NAMALWA (cell line): ENCODE measurements at regions not wholly inside any gene's neighbourhood (a gene's known extent, or its start where the extent isn't known, plus 50 kb on each side); places are given as distances from the start of the nearest gene placed in this dataset.
"Not testable (repeated sequence)": the region's sequence is repeated elsewhere in the genome, so short reads cannot be mapped to it uniquely, and the experiment has no call there.

Experiments
- DNase-seq: peaks from one replicate; pipeline ENCODE4 v3.0.0-alpha.2; 2015; ENCODE audit warnings: low spot score

DNA sequence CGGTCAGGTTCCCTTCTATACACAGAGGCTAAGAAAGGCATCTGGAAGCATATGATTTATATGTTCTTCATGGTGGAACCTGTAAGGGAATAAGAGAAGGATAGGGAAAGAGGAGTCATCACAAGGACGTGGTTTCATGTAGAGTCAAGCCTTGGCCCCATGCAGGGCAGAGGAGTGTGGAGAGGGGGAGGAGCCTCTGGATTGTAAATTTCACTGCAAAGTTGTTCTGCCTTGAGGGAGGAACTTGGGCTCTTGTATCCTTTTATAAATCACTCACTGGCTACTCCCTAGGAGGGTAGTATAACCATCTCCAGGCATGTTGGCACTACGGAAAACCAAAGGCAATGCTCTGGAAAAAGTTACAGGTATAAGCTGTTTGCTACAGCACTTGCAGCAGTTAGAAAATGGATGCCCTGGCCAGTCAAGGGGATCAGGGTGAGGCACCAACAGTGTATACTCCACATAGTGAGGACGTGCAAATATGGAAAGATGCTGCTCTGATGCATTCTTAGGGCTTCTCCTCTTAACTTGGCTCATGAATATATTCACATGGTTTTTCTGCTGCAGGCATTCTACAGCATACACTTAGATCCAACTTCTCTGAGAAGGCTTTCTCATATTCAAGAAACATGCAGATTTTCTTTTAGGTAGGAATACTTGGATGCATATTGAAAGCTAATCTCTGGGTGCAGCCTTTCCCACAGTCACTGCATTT lies 60.3 kb upstream of the ZNF81 start:
- no peak for DNase-seq

DNA sequence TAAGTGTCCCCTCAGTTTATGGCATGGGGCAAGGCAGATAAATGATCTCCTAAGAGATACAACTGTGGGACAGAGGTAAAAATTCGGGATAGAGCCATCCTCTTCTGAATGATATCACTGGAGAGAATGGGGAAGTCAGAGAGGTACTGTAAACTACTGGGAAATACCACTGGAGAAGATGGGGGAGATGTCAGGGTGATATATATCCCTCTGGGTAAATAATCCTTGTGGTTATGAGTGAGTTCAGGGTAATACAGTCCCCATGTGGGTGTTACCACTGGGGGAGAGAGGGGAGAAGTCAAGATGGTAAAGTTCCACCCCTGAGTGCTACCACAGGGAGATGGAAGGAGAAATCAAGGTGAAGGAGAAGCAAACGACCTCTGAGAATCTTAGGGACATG lies 63.9 kb upstream of the ZNF81 start:
- no peak for DNase-seq

DNA sequence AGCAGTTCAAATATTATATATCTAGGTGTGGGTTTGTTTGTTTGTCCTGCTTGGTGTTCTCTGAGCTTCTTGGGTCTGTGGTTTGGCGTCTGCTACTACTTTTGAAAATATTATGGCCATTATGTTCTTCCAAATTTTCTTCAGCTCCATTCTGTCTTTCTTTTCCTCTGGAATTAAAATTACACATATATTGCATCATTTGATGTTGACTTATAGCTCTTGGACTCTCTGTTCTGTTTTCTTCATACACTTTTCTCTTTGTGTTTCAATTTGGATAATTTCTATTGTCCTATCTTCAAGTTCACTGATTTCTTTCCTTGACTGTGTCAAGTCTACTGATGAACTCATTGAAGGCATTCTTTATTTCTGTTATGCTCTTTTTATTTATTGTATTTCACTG lies 65.2 kb upstream of the ZNF81 start:
- DNase-seq, result no peak

DNA sequence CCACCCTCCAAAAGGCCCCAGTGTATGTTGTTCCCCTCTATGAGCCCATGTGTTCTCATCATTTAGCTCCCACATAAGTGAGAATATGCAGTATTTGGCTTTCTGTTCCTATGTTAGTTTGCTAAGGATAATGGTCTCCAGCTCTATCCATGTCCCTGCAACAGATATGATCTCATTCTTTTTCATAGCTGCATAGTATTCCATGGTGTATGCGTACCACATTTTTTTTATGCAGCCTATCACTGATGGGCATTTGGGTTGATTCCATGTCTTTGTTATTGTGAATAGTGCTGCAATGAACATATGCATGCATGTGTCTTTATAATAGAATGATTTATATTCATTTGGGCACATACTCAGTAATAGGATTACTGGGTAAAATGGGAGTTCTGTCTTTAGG lies 73.9 kb upstream of the ZNF81 start:
- DNase-seq, result not testable (repeated sequence)

DNA sequence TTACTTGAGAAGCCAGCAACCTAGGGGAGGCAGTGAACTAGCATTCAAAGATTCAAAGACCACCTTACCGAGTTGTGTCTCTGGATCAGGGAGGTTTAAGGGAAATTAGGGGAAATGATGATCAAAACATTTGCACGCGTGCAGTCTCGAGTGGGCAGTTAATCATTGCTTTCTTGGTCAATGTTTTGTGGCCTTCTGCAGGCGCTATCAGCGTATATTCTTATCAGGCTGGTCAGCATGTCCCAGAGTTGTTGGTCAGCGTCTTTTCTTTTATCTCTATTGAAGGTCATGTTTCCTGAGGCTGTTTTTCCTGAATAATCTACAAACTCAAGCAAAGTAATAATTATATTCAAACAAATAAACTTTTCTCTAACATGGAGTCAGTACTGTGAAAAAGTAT lies 84.0 kb upstream of the ZNF81 start:
- DNase-seq, result no peak

DNA sequence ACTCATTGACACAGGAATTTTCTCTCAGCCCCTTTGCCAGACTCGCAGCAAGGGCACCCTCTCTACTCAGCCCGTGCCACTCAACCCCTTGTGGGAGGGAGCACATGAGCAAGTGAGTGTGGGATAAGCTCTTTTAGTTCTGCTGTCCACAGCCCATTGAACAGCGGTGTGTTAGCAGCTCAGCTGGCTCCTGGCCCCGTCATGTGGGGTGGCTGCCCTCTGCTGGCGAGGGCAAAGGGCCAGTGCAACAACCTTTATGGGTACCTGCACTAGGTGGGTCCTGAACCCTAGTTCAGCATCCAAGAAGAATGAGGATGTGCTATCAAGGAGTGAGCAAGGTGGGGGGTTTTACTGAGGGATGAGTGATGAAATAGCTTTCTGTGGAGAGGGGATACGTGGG lies 85.0 kb upstream of the ZNF81 start:
- peak; percentile 29 for DNase-seq

DNA sequence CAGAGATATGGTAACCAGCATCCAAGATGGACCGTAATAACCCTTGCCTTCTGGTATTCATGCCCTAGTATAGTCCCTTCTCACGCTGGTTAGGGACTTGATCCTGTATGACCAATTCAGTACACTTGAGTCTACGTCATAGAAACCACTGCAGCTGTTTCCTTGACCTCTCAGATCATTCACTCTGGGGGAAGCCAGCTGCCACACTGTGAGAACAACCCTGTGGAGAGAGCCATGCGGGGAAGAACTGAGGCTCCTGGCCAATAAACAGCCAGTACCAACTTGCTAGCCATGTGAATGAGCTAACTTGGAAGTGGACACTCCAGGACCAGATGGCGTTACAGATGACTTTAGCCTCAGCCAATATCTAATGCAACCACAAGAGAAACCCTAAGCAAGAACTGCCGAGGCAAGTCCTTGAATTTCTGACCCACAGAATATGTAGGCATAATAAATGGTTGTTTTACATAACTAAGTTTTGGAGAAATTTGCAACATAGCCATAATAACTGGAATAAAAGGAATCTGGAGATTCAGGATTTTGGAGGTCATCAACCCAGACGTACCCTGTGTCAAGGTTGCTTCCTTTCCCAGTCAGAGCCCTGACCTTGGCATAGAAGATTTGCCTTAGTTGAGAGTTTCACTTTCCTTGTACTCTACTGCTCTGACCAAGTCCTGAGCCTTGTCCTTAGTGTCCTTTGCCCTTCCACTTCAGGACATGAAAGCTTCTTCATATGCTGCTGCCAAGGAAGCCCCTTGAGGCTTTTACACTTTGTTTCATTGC lies 87.3 kb upstream of the ZNF81 start:
- peak; percentile 1 for DNase-seq

DNA sequence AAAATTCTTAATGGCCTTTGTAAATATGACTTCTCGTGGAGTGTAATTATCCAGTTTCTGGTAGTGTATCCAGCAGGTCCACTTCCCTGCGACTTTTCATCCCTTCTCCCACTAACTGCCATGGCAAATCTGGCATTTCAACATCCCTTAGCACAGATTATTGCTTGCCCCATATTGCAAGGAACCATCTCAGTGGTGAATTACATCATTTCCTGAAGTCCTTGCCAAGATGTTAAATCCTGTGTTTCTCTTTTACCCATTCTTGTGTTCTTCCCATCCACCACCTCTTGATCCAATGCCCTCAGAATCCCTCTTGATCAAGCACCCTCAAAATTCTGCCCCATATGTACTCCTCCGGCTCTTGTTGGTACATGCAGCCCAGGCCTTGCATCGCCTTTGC lies 88.1 kb upstream of the ZNF81 start:
- DNase-seq, result no peak

DNA sequence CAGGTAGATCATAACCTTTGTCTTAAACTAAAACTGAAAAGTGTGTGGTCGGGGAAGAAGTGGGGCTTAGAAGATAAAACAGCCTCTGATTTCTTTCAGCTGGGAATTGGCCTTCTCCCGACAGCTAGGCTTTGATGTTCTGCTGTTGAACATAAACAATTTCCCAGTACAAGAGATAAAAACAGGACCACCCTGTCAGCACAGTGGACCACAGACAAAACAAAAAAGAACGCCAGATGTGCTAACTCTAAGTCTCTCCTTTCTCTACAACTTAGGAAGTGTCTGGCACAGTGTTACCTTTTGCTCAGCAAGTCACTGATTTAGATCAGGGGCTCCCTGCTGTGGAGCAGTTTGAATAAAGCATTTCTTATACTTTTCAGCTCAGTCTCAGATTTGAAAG lies 87.5 kb upstream of the UXT start:
- DNase-seq, result no peak

DNA sequence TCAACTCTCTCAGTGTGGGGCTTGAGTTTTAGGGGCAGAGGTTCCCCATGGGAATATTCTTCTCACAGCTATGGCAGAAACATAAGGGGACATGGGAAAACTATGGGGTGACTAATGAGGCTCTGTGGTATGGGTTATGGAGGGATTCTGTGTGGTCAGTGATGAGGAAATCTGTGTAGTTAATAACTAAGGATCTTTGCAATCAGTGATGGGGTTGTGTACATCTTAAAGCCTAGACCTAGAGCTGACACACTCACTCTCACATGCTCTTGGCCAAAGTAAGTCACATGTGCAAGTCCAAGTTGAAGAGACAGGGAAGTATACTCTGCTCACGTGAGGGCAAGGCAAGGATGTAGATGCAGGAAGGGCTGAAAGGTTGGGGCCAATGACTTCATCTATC lies 86.4 kb upstream of the UXT start:
- DNase-seq, result no peak

DNA sequence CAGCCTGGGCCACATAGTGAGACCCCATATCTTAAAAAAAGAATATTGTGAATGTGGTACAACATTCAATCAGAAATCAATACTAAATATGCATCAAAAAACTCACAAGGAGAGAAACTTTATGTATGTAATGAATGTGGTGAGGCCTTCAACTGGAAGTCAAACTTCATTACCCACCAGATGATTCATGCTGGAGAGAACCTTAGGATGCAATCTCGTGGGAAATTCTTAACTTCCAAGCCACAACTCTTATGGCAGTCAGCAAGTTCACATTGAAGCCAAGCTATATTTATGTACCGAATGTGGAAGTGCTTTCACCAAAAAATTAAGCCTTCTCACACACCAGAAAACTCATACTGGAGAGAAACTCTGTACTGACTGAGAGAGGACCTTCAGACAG lies 84.5 kb upstream of the UXT start:
- DNase-seq, result no peak

DNA sequence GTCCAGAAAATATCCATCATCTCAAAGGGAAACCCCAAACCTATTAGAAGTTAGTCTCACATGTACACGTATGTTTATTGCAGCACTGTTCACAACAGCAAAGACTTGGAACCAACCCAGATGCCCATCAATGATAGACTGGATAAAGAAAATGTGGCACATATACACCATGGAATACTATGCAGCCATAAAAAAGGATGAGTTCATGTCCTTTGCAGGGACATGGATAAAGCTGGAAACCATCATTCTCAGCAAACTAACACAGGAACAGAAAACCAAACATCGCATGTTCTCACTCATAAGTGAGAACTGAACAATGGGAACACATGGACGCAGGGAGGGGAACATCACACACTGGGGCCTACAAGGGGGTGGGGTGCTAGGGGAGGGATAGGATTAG lies 79.9 kb upstream of the UXT start:
- DNase-seq, result not testable (repeated sequence)

DNA sequence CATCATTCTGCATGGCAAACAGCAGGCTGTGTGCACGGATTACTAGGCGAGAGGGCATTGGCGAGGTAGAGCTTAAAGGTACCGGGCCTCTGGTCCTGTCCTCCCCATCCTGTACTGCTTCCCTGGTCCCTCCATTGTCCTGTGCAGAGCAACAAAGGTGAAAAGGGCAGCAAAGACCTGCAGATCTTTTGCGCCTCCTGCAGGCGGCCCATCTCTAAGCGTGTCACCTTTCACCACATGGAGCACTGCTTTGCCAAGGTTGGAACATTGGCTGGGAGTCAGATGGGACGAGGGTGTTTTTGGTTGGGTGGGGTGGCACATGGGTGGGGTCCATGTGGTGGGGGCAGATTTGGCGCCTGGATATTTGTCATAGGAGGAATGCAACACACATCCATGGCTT lies 64.7 kb upstream of the UXT start:
- no peak for DNase-seq

DNA sequence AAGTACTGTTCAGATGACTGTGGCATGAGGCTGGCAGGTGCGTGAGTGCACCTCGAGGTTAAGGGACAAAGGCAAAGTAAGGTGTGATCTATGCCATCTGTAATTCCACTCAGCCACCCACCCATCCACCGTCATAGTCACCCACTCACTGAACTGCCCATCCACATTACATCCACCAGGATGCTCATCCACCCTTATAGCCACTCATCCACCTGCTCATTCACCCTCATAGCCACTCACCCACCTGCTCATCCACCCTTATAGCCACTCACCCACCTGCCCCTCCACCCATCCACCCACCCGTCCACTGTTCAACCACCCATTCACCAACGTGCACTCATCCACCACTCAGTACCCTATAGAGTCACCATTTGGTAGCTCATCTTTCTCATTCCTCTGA lies 64.1 kb upstream of the UXT start:
- DNase-seq, result no peak

DNA sequence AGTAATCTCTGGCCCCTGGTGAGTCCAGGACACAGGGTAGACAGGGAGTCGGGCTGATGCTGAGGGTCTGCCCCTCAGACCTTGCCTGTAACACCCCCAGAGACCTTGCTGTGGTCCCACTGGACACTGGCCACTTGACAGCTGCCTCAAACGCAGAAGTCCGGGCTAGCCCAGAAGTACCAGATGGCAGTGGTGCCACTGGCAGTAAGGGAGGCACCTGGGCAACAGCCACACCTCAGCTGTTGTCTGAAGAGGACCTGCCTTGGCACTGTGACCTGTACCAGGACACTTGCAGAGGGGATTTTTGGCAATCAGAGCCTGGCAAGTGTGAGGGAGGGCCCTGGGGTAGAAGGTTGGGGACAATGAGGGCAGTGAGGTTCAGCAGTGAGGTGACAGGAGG lies 63.3 kb upstream of the UXT start:
- DNase-seq, result no peak

DNA sequence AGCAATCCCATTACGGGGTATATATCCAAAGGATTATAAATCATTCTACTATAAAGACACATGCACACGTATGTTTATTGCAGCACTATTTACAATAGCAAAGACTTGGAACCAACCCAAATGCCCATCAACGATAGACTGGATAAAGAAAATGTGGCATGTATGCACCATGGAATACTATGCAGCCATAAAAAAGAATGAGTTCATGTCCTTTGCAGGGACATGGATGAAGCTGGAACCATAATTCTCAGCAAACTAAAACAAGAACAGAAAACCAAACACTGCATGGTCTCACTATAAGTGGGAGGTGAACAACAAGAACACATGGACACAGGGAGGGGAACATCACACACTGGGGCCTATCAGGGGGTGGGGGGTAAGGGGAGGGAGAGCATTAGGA lies 56.1 kb upstream of the UXT start:
- not testable (repeated sequence) for DNase-seq

DNA sequence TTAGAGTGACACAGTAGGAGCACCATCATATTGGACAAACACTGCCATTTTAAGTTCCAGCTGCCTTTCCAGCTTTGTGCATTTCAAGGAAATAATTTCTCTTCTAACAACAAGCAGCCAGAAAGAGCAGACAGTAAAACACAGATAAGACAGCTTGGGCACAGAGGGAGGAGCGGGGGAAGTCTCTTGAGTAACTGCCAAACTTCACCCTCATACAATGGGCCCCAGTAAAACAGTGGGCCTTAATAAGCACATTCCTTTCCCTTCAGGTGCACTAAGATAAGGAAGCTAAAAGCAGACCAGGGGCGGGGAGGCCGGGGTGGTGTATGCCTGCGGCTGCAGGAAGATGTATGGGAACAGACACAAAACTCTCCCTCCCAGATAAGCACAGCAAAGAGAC lies 53.7 kb upstream of the UXT start:
- not testable (repeated sequence) for DNase-seq

DNA sequence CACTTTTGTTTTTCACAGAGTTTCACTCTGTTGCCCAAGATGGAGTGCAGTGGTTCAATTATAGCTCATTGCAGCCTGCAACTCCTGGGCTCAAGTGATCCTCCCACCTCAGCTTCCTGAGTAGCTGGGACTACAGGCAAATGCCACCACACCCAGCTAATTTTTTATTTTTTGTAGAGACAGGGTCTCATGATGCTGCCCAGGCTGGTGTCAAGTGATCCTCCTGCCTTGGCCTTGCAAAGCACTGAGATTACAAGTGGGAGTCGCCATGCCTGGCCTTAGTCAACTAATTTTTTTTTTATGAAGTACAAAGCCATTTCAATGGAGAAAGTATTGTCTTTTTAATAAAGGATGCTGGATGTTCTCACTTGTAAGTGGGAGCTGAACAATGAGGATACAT lies 51.3 kb upstream of the UXT start:
- DNase-seq, result no peak
